ENCODE measurements at regions not wholly inside any gene's neighbourhood (a gene's known extent, or its start where the extent isn't known, plus 50 kb on each side); places are given as distances from the start of the nearest gene placed in this dataset.

GRCh38 chr3:152696962-152697361 is 138.0 kb upstream of the P2RY1 start:
- no peak overlapping the region for H3K4me3 ChIP-seq (ENCODE audit: low read depth in 1 of 2, low read length in 2 of 2)

DNA sequence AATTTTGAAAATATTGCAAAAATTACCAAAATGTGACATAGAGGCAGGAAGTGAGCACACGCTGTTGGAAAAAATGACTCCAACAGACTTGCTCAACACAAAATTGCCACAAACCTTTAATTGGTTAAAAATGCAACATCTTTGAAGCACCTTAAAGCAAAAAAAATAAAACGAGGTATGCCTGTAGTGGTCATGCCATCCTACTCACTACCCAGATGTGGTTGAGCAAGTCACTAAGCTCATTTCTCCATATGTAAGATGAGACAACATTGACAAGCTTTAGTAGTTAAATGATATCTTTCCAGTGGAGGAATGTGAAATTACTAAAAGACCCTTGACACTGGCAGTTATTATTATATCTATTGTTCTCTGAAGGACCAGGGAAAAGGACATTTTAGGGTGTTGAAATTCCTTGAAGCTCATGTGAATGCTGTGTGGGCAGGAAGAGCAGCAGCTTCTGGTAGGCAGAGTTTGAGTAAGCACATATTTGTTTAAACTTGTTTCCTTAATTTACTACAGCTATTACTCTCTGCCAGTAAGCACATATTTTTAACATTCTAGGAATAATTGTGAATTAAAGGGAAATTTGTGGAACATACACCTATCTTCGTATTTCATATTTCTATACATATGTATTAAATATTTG is 131.6 kb upstream of the P2RY1 start:
- Histone ChIP-seq H3K4me3 (ENCODE audit: low read depth in 1 of 2, low read length in 2 of 2) (no peak overlapping the region), H3K4me1 (ENCODE audit: insufficient read depth, low read length) (no peaks in the 10 kb centered on the region), H3K9ac (ENCODE audit: low read length) (no peak overlapping the region), H3K27me3 (ENCODE audit: control insufficient read depth in 1 of 2, insufficient read depth in 2 of 2, low read length in 2 of 2) (no peaks in the 10 kb centered on the region), H3K27ac (ENCODE audit: low read depth, low read length) (no peak overlapping the region), H3K36me3 (ENCODE audit: insufficient read depth, low read length) (no peaks in the 10 kb centered on the region), H3K9me3 (ENCODE audit: low read length) (no peaks in the 10 kb centered on the region)

More at GRCh38 chr3:152696962-152697361, 138.0 kb upstream of the P2RY1 start:
- H3K27ac ChIP-seq (ENCODE audit: low read depth, low read length) = no peak overlapping the region
- no peak overlapping the region for H3K9ac ChIP-seq (ENCODE audit: low read length)
- no peaks in the 10 kb centered on the region for H3K27me3 ChIP-seq (ENCODE audit: control insufficient read depth in 1 of 2, insufficient read depth in 2 of 2, low read length in 2 of 2)
- no peaks in the 10 kb centered on the region for H3K4me1 ChIP-seq (ENCODE audit: insufficient read depth, low read length)
- H3K9me3 ChIP-seq (ENCODE audit: low read length) = no peaks in the 10 kb centered on the region
- no peaks in the 10 kb centered on the region for H3K36me3 ChIP-seq (ENCODE audit: insufficient read depth, low read length)

GRCh38 chr3:152706991-152707713 is 127.8 kb upstream of the P2RY1 start:
- Histone ChIP-seq H3K27me3 (ENCODE audit: control insufficient read depth in 1 of 2, insufficient read depth in 2 of 2, low read length in 2 of 2) (no peaks in the 10 kb centered on the region), H3K9me3 (ENCODE audit: low read length) (no peaks in the 10 kb centered on the region), H3K9ac (ENCODE audit: low read length) (no peak overlapping the region), H3K4me3 (ENCODE audit: low read depth in 1 of 2, low read length in 2 of 2) (no peak overlapping the region), H3K4me1 (ENCODE audit: insufficient read depth, low read length) (no peaks in the 10 kb centered on the region), H3K27ac (ENCODE audit: low read depth, low read length) (no peak overlapping the region), H3K36me3 (ENCODE audit: insufficient read depth, low read length) (no peaks in the 10 kb centered on the region)

GRCh38 chr3:152709659-152710058 is 125.3 kb upstream of the P2RY1 start:
- Histone ChIP-seq H3K27me3 (ENCODE audit: control insufficient read depth in 1 of 2, insufficient read depth in 2 of 2, low read length in 2 of 2) (no peaks in the 10 kb centered on the region), H3K4me3 (ENCODE audit: low read depth in 1 of 2, low read length in 2 of 2) (no peak overlapping the region), H3K9me3 (ENCODE audit: low read length) (no peaks in the 10 kb centered on the region), H3K27ac (ENCODE audit: low read depth, low read length) (no peak overlapping the region), H3K4me1 (ENCODE audit: insufficient read depth, low read length) (no peaks in the 10 kb centered on the region), H3K36me3 (ENCODE audit: insufficient read depth, low read length) (no peaks in the 10 kb centered on the region), H3K9ac (ENCODE audit: low read length) (no peak overlapping the region)

DNA sequence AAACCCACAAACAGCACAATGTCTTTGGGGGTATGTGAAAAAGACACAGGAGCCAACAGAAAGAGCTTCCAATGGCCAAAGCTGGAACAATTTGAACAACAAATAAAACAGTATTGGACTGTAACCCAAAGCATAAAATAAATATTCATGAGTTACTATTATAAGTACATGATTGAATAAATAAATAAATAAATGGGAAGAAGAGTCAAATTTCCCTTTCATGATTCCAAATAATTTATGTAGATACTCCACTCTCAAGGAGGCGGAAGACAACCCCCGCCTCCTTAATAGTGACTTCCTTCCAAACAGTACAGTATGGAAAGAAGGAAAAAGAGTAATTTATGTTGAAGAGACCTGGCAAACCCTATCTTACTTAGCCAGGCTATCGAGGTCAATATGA is 124.4 kb upstream of the P2RY1 start:
- no peaks in the 10 kb centered on the region for H3K9me3 ChIP-seq (ENCODE audit: low read length)
- no peak overlapping the region for H3K27ac ChIP-seq (ENCODE audit: low read depth, low read length)
- no peaks in the 10 kb centered on the region for H3K27me3 ChIP-seq (ENCODE audit: control insufficient read depth in 1 of 2, insufficient read depth in 2 of 2, low read length in 2 of 2)
- H3K4me3 ChIP-seq (ENCODE audit: low read depth in 1 of 2, low read length in 2 of 2) = no peak overlapping the region
- no peaks in the 10 kb centered on the region for H3K4me1 ChIP-seq (ENCODE audit: insufficient read depth, low read length)
- H3K9ac ChIP-seq (ENCODE audit: low read length) = no peak overlapping the region
- no peaks in the 10 kb centered on the region for H3K36me3 ChIP-seq (ENCODE audit: insufficient read depth, low read length)

GRCh38 chr3:152713989-152714388 is 120.9 kb upstream of the P2RY1 start:
- H3K9ac ChIP-seq (ENCODE audit: low read length) = no peak overlapping the region
- H3K27ac ChIP-seq (ENCODE audit: low read depth, low read length) = no peak overlapping the region
- no peaks in the 10 kb centered on the region for H3K9me3 ChIP-seq (ENCODE audit: low read length)
- no peak overlapping the region for H3K4me3 ChIP-seq (ENCODE audit: low read depth in 1 of 2, low read length in 2 of 2)
- no peaks in the 10 kb centered on the region for H3K4me1 ChIP-seq (ENCODE audit: insufficient read depth, low read length)
- no peaks in the 10 kb centered on the region for H3K36me3 ChIP-seq (ENCODE audit: insufficient read depth, low read length)
- H3K27me3 ChIP-seq (ENCODE audit: control insufficient read depth in 1 of 2, insufficient read depth in 2 of 2, low read length in 2 of 2) = no peaks in the 10 kb centered on the region

GRCh38 chr3:152714507-152714906 is 120.4 kb upstream of the P2RY1 start:
- Histone ChIP-seq H3K4me3 (ENCODE audit: low read depth in 1 of 2, low read length in 2 of 2) (no peak overlapping the region), H3K36me3 (ENCODE audit: insufficient read depth, low read length) (no peaks in the 10 kb centered on the region), H3K4me1 (ENCODE audit: insufficient read depth, low read length) (no peaks in the 10 kb centered on the region), H3K9me3 (ENCODE audit: low read length) (no peaks in the 10 kb centered on the region), H3K9ac (ENCODE audit: low read length) (no peak overlapping the region), H3K27ac (ENCODE audit: low read depth, low read length) (no peak overlapping the region), H3K27me3 (ENCODE audit: control insufficient read depth in 1 of 2, insufficient read depth in 2 of 2, low read length in 2 of 2) (no peaks in the 10 kb centered on the region)

DNA sequence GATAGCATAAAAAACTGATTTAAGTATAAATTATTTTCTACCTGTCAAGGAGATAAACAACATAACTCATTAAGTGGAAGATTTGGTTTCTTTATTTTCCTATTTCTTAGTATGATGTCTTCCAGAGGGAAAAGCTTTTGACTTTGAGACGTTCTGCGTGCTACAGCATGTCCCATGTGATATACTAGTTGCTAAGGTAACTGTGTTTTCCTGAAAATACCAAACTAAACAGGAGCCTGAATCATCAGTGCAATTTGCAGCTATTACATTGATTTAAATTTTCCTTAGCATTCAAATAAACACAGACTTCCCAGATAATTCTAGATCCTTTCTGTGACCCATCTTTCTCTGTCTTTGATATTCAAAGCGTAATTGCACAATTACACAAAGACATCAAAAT is 117.7 kb upstream of the P2RY1 start:
- Histone ChIP-seq H3K36me3 (ENCODE audit: insufficient read depth, low read length) (no peaks in the 10 kb centered on the region), H3K27ac (ENCODE audit: low read depth, low read length) (no peak overlapping the region), H3K9ac (ENCODE audit: low read length) (no peak overlapping the region), H3K4me3 (ENCODE audit: low read depth in 1 of 2, low read length in 2 of 2) (no peak overlapping the region), H3K4me1 (ENCODE audit: insufficient read depth, low read length) (no peaks in the 10 kb centered on the region), H3K9me3 (ENCODE audit: low read length) (no peaks in the 10 kb centered on the region), H3K27me3 (ENCODE audit: control insufficient read depth in 1 of 2, insufficient read depth in 2 of 2, low read length in 2 of 2) (no peaks in the 10 kb centered on the region)

DNA sequence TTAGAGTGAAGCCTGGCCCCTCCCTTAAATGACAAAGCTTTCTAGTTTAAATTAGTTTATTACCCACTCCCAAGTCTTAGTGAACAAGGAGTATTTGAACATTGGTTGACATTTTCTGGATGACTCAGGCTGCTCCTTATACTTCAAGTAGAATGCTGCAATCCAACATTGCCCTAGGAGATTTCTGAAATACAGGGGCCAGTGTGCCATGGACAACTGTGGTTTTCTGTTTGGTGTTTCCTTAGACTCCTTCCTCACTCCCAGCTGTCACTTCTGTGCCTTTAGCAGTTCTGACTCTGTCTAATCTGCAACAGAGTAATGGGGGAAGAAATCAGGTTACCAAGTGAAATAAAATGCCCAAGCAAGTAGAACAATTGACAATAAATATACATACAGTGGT is 116.1 kb upstream of the P2RY1 start:
- Histone ChIP-seq H3K27ac (ENCODE audit: low read depth, low read length) (no peak overlapping the region), H3K9ac (ENCODE audit: low read length) (no peak overlapping the region)

DNA sequence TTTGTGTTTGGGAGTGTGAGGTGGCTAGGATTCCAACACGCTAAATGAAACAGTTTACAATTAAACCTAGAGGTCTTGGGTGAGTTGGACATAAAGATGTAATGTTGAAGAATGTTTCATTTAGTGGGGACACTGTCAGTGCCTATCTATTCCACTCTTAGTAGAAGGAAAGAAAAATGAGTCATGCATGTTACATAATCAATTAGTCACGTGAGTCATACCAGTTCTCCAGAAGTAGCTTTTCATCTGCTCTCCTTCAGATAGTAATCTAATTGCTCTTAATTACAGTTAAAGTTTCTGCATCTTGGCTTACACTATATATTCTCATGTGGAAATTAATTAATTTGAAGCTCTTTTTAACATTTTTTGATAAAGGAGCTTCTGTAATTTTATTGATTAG is 115.7 kb upstream of the P2RY1 start:
- Histone ChIP-seq H3K4me3 (ENCODE audit: low read depth in 1 of 2, low read length in 2 of 2) (no peak overlapping the region), H3K27ac (ENCODE audit: low read depth, low read length) (no peak overlapping the region), H3K4me1 (ENCODE audit: insufficient read depth, low read length) (no peaks in the 10 kb centered on the region), H3K9me3 (ENCODE audit: low read length) (no peaks in the 10 kb centered on the region), H3K36me3 (ENCODE audit: insufficient read depth, low read length) (no peaks in the 10 kb centered on the region), H3K9ac (ENCODE audit: low read length) (no peak overlapping the region), H3K27me3 (ENCODE audit: control insufficient read depth in 1 of 2, insufficient read depth in 2 of 2, low read length in 2 of 2) (no peaks in the 10 kb centered on the region)

More for the DNA sequence above, 116.1 kb upstream of the P2RY1 start:
- Histone ChIP-seq H3K9me3 (ENCODE audit: low read length) (no peaks in the 10 kb centered on the region), H3K36me3 (ENCODE audit: insufficient read depth, low read length) (no peaks in the 10 kb centered on the region), H3K4me3 (ENCODE audit: low read depth in 1 of 2, low read length in 2 of 2) (no peak overlapping the region), H3K27me3 (ENCODE audit: control insufficient read depth in 1 of 2, insufficient read depth in 2 of 2, low read length in 2 of 2) (no peaks in the 10 kb centered on the region), H3K4me1 (ENCODE audit: insufficient read depth, low read length) (no peaks in the 10 kb centered on the region)

- Histone ChIP-seq H3K9me3 (ENCODE audit: low read length) (no peaks in the 10 kb centered on the region), H3K4me3 (ENCODE audit: low read depth in 1 of 2, low read length in 2 of 2) (no peak overlapping the region), H3K27ac (ENCODE audit: low read depth, low read length) (no peak overlapping the region), H3K27me3 (ENCODE audit: control insufficient read depth in 1 of 2, insufficient read depth in 2 of 2, low read length in 2 of 2) (no peaks in the 10 kb centered on the region), H3K9ac (ENCODE audit: low read length) (no peak overlapping the region), H3K36me3 (ENCODE audit: insufficient read depth, low read length) (no peaks in the 10 kb centered on the region), H3K4me1 (ENCODE audit: insufficient read depth, low read length) (no peaks in the 10 kb centered on the region)
Observed at GRCh38 chr3:152720951-152721718, 113.8 kb upstream of the P2RY1 start.

Data from muscle layer of colon (tissue), 2 donors.